NCI-H460 (cell line): ENCODE measurements at regions not wholly inside any gene's neighbourhood (a gene's known extent, or its start where the extent isn't known, plus 50 kb on each side); places are given as distances from the start of the nearest gene placed in this dataset.
A peak's percentile ranks its signal among the peaks of the same experiment; 100 is the strongest.
"Not testable (repeated sequence)": the region's sequence is repeated elsewhere in the genome, so short reads cannot be mapped to it uniquely, and the experiment has no call there.

Source experiments
- DNase-seq: peaks from one replicate; pipeline ENCODE4 v3.0.0-alpha.2; 2016; ENCODE audit warnings: low read depth; ENCODE audit errors: extremely low read depth

DNA sequence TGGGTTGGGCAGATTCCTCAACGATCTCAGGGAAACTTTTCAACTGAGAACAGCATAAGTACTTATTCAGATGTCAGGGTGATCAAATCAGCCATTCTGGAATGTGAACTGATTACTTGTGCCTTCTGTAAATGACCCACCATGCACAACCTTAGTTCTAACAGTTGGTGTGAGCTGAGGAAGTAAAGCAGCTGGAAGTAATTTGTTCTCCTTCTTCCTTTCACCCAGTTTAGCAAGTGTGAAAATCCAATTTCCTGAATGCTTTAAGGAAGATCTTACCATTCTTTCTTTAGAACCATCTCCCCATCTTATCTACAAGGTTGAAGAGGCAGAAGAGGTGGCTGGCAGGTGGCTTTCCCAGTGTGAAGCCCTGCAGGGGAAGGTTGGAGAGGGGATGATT, 781.6 kb downstream of the ETS1 start:
- no peak for DNase-seq

DNA sequence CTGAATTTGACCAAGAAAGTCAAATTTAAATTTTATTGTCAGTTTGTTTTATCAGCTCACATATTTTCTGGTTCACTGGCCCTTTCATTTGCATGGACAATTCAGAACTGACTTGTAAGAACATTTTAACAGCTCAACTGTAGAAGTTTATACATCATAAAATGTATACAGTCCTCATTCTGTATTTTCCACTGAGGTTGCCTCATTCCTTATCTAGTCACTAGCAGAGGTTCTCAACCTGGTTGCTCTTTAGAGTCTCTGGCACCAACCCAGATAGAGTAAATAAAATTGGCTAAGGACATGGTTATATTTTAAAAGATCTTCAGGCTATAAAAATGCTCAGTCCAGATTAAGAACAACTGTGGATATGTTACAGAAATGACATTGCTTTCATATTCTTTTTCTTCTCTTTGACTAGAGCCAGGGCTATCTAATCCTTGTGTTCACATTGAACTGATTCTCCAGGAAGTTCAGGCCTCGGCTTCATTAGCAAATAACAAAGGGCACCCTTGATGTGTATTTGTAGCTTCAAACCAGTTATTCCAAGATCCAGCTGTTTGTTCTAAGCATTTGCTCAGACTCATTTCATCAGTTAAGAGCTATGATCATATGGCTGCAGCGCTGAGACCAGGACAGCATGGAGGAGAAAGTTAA, 782.5 kb downstream of the ETS1 start:
- DNase-seq: no peak

DNA sequence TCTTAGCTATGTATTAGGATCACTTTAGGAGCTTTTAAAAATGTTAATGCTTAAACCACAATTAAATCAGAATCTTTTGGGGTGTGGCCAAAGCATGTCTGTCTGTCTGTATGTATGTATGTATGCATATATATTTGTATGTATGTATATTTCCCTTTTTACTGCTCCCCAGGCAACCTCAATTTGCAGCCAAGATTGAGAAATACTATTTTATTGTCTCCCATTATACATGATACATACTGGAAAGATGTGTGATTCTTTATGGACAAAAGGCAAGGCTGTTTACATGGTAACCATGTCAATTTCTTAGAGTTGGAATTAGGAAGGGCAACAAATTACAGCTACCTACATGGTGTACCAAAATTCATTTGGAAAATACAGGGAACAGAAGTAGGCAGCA, 783.6 kb downstream of the ETS1 start:
- DNase-seq: no peak

DNA sequence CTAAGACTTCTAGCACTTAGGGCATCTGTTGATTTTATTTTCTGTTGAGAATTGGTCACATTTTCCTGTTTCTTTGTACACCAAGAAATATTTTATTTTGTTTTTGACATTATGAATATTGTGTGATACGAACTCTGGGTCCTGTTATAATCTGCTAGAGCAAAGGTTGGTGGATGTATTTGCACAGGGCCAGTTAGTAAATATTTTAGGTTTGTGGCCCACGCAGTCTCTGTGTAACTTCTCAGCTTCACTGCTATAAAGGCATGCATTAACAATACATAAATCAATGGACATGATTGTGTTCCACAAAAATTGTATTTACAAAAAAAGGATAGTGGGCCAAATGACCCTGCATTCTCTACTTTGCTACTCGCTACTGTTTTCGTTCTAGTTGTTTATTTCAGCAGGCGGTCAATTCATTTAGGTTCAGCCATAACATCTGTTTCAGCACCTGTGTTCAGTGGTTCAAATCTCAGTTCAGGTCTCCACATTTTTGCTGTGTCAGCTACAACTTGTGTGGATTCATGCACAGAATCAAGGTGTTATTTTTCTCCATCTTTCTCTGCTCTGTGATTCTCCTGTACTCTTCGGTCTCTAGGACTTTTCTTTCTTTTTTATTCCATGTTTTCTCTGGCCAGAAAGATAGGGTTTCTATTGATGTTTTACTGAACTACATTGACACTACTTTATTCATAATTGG, 786.2 kb downstream of the ETS1 start:
- no peak for DNase-seq

DNA sequence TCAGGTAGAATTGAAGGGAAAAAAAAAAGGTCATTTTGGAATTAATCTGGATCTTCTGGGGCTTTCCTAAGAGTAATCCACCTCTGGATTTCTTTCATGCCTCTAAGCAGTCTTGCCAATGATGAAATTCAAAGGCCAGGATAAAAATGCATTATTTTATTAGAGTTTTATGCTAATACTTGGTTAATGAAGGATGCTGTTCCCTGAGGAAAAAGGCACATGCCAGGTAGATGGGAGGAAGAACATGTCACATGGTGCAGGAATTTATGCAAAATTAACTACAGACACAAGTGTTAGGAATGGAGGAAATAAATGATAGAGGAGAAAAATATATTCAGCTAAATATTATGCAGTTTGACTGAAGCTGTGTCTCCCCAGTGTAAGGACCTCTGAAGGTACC, 792.0 kb downstream of the ETS1 start:
- no peak for DNase-seq

DNA sequence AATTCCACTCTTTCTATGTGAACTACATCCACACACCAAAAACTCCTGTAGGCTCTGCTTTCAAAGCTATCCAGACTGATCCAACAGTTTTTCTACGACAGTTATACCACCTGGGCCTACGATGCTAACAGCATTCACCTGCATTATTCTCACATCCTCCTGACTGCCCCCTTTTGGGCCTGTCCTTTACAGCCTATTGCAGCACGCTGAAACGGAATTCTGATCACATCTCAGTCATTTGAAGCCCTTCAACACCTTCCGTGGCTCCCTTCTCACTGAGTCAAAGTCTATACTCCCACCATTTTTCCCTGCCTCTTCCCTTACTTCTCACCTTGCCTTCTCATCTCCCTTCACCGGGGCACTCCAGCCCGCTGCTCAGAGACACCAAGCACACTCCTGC, 791.3 kb upstream of the KIRREL3 start:
- DNase-seq: no peak

DNA sequence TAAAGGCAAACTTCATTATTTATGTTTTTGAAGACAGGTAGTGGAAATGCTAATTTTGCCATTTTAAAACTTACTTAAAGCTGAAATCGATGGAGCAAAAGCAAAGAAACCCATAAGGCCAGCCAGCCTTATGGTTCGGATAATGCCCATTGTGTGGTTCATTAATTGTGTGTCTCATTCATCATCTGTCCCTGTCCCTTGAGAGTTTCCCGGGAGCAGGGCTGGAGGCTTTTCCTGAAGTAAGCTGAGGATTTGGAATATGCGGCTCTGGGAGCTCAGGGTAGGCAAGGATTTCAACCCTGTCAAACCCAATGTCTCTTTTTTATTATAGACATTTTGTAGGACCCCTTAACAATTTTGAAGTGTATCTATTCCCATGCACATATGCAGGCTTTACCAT, 790.0 kb upstream of the KIRREL3 start:
- no peak for DNase-seq

DNA sequence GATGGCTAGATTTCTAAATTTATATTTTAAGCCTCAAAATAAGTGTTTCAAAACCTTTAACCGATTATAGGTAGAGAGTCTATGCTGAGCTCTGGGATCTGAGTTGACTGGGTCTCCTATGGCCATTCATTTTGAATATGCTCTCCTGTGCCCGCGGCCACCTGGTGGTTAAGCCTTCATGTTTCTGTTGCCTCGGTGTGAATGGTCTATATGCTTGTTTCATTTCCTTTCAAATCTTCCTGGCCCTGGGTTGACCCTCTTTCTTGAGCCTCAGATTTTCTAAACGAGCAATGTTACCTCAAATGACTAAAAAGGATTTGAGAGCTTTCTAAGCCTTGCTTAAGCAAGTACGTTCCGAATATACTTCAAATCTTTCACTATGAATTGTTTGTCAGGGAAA, 789.4 kb upstream of the KIRREL3 start:
- DNase-seq: peak; percentile 1

DNA sequence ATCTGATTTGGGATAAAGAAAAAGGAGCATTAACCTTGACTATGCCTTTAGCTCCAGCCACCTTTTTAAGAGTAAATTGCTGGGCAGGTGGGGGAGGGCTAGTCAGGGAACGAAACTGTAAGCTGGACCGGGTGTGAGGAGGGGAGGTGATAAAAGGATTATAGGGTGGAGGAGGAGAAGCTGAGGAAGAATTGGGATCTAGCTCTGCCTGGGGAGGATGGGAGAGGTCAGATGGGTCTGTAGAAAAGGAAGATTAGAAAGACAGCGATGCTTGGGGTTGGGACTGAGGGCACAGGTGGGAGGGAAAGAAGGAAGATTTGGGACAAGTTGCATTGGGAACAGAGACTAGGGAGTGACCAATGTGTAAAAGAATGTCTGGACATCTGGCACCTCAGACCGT, 772.4 kb upstream of the KIRREL3 start:
- DNase-seq: not testable (repeated sequence)

DNA sequence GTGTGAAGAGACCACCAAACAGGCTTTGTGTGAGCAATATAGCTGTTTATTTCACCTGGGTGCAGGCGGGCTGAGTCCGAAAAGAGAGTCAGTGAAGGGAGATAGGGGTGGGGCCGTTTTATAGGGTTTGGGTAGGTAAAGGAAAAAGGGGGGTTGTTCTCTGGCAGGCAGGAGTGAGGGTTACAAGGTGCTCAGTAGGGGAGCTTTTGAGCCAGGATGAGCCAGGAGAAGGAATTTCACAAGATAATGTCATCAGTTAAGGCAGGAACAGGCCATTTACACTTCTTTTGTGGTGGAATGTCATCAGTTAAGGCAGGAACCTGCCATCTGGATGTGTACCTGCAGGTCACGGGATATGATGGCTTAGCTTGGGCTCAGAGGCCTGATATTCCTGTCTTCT, 768.4 kb upstream of the KIRREL3 start:
- DNase-seq: not testable (repeated sequence)

DNA sequence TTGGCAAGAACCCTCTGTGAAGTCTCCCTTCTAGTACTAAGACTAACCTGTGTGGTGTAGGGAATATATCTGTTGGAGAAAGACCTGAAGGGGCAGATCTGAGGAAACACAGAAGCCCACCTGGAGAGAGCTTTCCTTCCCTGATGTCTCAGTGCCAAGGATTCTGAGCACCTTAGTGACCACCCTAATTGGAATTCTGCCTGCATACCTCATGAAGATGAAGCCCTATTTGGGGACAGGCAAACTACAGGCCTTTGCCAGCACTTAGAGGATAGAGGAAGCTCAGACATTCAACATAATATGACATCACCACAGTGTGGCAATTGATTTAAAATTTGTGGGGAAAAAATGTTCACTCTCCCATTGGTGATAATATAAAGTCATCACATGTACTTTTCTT, 766.2 kb upstream of the KIRREL3 start:
- DNase-seq: no peak

DNA sequence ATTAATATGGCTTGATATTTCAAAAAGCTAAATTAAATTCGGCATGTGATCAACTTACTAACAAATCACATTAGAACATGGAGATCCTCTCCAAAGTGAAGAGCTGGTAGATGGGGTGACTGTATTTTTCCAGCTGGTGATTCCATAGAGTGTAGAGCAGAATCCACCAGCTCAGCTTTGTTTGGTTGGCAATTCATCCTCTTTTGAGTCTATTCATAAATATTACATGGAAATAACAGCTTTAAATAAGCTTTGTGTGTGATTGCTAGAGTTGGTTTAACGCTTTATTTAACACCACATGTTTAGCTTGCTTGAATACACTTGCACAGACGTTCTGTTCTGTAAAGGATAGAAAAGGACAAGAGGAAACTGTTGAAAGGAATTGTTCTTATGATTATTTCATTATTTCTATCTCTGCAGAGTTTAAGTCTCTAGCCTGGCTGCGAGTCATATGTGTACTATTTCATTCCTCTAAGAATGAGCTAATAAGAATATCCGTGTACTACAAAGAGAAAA, 738.3 kb upstream of the KIRREL3 start:
- DNase-seq: no peak

DNA sequence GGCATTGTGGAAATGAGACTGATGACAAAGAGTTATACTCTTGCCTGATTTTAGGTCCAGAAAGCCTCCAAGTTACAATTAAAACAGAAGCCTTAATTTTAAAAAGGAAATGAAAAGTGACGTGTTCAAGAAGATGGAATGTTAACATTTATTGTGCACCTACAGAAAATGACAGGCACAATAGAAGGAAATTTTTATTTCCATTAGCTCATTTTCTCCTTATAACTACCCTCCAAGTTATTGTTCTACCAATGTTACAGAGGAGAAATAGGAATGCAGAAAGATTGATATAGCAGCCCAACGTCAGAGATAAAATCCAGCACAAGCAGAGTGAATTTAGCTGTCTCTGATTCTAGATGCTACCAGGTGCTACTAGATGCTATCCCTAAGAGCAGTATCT, 736.9 kb upstream of the KIRREL3 start:
- no peak for DNase-seq

DNA sequence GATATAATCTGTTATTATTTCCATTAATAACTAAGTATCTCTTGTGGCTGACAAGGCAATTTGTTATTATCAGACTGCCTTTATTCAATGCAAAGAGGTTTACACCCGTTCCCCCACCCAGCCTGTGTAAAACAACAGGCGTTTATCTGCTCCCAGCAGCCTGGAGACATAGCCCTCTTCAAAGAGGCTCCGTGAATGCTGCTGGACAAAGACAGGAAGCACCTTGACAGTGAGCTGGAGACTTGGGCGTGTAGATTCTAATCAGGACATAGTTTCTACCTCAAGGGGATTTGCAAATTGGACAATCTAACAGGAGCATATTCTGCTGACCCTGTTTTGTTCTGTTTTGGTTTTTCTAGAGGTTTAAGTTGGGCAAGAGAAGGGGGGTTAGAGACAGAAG, 733.0 kb upstream of the KIRREL3 start:
- no peak for DNase-seq

DNA sequence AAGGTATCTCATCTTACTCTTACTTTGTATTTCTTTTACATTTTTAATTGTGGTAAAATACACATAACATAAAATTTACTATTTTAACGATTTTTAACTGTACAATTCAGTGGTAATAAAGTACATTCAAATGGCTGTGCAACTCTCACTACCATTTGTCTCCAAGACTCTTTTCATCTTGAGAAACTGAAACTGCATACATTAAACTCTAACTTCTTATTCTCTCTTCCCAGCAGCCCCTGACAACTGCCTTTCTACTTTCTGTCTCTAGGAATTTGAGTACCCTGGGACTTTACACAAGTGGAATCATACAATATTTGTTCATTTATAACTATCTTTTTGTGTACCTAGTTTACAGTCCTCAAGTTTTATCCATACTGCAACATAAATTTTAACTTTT, 725.8 kb upstream of the KIRREL3 start:
- no peak for DNase-seq

DNA sequence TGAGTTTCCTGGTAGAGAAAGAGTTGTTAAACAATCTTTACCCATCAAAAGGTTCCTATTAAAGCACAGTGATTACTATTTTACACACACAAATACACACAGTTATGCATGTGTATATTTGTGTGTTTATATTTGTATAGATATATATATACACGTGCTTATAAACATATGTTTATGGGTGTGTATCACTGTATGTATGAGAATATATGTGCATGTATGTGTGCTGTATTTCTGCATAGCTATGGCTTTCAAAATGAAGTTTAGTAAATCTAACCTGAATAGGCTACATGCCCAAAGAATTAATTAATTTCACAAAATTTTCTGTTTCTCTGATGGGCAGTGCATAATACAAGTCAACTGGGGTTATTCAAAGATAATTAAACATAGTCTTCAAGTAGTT, 723.1 kb upstream of the KIRREL3 start:
- no peak for DNase-seq

DNA sequence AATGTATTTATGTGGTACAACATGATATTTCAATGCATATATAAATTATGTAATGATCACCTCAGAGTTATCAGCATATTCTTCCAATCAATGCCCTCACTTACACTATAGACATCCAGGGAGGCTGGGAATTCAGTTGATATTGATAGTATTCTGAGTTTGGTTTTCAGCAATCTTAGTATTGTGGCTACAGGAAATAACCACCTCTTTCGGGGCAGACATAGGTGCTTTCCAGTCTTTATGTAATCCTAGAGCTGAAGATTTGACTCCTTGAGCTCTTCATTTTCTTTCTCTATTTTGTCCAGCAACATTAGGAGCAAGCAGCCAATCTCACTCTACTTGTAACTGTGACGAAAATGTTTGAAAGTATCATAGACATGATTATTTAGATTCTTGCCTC, 712.7 kb upstream of the KIRREL3 start:
- DNase-seq: no peak

DNA sequence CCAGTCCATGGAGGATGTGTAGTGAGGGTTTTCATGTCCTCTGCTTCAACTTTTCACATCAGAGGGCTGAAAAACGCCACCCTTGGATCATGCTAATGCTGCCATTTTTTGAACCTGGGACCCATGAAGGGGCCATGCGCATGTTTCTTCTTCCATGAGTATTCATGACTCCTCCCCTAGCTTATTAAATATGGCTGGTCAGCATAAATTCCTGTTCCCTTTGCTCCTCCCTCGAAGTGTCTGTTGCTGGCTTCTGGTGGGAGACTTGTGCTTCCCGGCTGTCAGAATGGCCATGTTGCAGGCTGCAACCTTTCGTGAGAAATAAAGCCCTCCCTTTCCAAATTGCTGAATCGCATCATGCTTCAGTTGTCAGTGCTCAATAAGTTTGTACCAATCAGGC, 711.2 kb upstream of the KIRREL3 start:
- no peak for DNase-seq

DNA sequence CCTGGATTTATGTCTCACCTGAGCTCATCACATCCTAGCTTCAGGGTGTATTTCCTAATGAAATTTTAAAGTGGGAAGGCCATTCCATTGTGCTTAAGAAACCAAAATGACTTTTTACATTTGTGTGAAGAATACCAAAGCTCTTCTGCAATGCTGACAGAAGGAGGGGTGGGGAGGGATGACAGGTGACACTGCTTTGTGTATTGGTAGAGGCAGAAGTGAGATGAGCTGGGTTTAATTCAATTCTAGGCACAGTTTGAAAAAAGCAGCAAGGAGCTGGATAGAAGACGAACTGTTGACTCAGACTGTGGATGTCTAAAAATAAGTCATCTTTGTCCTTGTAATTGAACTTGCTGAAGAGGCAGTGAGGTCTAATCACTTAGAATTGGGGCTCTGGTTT, 710.3 kb upstream of the KIRREL3 start:
- DNase-seq: no peak

DNA sequence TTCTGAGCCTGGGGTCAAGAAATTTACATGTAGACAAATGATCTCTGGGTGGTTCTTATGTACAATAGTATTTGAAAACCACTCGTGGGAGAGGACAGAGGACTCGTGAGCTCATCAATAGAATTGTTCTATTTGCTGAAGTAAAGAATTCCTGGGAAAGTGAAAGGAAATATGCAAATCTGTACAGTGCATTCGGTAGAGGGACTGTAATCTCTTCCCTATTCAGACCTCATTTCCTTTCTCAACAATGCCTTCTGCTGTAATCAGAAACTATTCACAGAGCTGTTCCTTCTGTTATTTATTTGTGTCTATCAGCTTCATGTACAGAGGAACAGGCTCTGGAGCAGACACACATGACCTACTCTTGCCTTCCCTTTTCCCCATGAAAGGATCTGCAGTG, 709.4 kb upstream of the KIRREL3 start:
- no peak for DNase-seq

DNA sequence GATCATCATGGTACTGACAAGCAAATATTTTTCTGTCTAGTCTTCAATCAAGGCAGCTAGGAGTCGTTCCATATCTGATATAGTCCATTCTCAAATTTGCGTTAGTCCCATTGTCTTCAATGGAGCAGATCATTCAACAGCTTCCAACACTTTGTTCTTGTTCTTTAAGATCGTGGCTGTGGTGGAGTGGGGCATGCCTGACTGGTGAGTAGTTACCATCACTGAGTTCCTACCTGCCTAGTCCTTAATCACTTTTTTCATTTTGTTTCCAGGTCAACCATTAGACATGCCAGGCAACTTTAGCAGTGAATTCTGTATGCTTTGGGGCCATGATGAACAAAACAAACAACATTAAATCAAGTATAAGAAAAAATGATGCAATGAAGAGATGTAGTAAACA, 693.1 kb upstream of the KIRREL3 start:
- no peak for DNase-seq

DNA sequence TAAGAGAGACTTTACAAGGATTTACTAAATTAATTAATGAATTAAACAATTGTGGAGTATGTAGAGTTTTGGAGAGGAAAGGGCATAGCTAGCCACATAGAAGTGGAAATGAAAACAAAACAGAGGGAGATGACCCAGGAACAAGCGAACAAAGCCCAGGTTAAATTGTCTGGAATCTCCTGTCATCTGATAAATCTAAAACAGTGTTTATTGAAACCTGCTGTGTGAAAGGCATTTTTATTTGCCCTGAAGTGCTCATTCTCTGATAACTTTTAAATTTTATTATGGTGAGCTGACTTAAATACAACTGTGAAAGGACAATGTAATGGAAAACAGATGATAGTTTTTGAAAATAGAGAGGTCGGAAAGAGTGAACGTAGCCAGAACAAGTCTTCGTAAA, 682.8 kb upstream of the KIRREL3 start:
- DNase-seq: no peak
